Fibroblast of pulmonary artery (primary cell): ENCODE measurements at regions not wholly inside any gene's neighbourhood (a gene's known extent, or its start where the extent isn't known, plus 50 kb on each side); places are given as distances from the start of the nearest gene placed in this dataset.

Experiments
- DNase-seq: peaks from one replicate; pipeline ENCODE4 v3.0.0-alpha.2; 2010; ENCODE audit warnings: low read depth
- H3K4me3 ChIP-seq: replicated peaks from 2 replicates; pipeline ENCODE4 v1.5.1; 2011; ENCODE audit warnings: low read depth, mild to moderate bottlenecking, control low read depth, low read length, moderate library complexity
- TF ChIP-seq, protein P1 (sequence below): IDR thresholded peaks from 2 replicates; pipeline ENCODE4 v1.5.1; 2011; ENCODE audit warnings: mild to moderate bottlenecking, control low read depth, low read length, inconsistent platforms; ENCODE audit errors: missing control alignments

DNA sequence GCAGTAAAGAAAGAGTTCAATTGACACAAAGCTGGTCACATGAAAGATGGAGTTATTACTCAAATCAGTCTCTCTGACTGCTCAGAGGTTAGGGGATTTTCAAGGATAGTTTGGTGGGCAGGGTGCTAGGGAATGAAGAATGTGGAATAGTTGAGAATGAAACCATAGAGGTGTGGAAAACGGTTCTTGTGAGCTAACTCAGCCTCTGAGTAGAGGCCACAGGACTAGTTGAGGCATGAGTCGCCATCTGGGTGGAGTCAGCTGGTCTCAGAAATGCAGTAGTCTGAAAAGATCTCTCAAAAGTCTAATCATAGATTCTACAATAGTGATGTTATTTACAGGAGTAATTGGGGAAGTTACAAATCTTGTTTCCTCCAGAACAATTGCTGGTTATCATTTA lies 178.9 kb upstream of the SPEF2 start:
- DNase-seq = no peak

GRCh38 chr5:35438288-35438687 lies 179.4 kb upstream of the SPEF2 start:
- H3K4me3 ChIP-seq = no peak overlapping the region
- TF ChIP-seq, protein P1, sequence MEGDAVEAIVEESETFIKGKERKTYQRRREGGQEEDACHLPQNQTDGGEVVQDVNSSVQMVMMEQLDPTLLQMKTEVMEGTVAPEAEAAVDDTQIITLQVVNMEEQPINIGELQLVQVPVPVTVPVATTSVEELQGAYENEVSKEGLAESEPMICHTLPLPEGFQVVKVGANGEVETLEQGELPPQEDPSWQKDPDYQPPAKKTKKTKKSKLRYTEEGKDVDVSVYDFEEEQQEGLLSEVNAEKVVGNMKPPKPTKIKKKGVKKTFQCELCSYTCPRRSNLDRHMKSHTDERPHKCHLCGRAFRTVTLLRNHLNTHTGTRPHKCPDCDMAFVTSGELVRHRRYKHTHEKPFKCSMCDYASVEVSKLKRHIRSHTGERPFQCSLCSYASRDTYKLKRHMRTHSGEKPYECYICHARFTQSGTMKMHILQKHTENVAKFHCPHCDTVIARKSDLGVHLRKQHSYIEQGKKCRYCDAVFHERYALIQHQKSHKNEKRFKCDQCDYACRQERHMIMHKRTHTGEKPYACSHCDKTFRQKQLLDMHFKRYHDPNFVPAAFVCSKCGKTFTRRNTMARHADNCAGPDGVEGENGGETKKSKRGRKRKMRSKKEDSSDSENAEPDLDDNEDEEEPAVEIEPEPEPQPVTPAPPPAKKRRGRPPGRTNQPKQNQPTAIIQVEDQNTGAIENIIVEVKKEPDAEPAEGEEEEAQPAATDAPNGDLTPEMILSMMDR = no peak
- no peak for DNase-seq

More for the DNA sequence above, 178.9 kb upstream of the SPEF2 start:
- no peak overlapping the region for H3K4me3 ChIP-seq
- TF ChIP-seq, protein P1 = no peak

- TF ChIP-seq, protein P1 = peak; percentile 50
- no peak overlapping the region for H3K4me3 ChIP-seq
- DNase-seq = peak; percentile 44
Measured at GRCh38 chr5:35436400-35437057, 181.1 kb upstream of the SPEF2 start.

DNA sequence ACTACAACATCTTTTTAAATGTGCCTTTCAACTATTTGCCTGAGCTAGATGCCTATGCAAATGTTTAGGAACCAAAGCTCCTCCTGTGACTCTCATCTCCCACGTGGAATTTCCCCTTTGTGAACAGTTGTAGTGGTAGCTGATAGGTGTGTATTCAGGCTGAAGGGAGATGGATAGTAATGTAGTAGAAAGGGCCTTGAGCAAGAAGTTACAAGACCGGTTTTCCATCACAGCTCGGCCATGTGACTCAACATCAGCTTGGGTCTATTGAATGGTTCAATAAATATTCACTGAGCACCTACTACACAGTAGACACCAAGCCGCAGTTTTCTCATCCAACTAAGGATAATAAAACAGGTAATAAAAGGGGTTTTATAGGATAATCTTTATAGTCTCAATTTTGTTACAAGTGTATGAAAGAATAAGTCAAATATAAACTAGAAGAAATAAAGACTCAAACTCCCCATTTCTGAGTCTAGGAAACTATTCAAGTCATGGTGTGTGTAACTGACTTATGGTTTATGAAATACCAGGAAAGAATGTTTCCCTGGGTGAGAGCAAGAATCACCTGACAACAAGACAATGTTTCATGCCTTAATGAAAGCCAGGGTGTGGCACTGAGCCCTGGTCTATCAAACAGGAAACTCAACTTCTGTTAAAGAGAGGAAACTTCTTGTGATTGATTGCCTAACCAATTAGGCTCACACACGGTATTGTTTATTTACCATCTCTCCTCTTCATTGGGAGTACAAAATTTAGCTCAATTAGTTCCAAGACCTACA lies 187.1 kb upstream of the SPEF2 start:
- no peak for DNase-seq
- TF ChIP-seq, protein P1 = no peak
- no peak overlapping the region for H3K4me3 ChIP-seq

DNA sequence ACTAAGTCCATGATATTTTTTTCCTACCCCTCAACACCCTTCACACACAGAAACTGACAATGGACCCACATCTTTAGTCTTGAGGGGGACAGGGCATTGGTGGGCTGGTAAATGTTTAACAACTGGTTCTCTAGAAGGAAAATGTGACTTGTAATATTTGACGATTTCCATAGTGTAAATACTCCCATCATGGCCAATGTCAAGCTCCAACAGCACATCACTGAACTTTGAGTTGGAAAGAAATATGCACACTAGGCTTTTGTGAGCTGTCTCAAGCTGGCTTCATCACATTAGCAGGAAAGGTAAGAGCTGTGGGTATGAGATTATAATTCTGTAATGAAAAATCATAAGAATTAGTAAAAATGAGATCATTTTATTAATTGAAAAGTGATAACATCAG lies 189.9 kb upstream of the PRLR start:
- DNase-seq = no peak
- no peak overlapping the region for H3K4me3 ChIP-seq
- TF ChIP-seq, protein P1 = no peak

DNA sequence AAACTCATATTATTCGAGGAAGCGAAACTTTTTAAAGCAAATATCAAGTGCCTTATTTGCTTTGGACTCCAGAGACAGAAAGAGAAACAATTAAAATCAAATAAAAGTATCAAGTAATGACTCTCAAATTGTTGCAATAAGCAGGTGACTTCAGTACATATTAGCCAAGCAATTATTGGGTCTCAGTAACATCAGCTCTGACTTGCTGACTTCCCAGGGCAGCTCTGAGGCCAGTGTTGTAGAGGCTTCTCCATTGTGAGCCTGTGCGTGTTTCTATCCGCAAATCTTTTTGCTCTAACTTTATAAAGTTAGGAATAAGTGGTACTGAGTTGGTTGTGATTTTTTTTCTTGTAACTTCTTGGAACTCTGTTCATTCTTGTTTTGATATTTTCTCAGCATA lies 186.8 kb upstream of the PRLR start:
- TF ChIP-seq, protein P1 = no peak
- DNase-seq = no peak
- no peak overlapping the region for H3K4me3 ChIP-seq
